CD4-positive, alpha-beta T cell (primary cell): ENCODE measurements at regions not wholly inside any gene's neighbourhood (a gene's known extent, or its start where the extent isn't known, plus 50 kb on each side); places are given as distances from the start of the nearest gene placed in this dataset.

Source experiments
- ATAC-seq: fragments of 200-7000 bp; cut with Tn5 transposase; one replicate; pipeline ENCODE4 v1.10.0; 2022; ENCODE audit warnings: mild to moderate bottlenecking; ENCODE audit not compliant: poor library complexity
- CTCF ChIA-PET: fragments of 350-600 bp; sonication (Branson Sonifier 250); formaldehyde crosslinking; loops from one replicate; lab custom pipeline; 2021; ENCODE audit warnings: antibody characterized with exemption, inconsistent platforms; lab: Charles Lee
- POLR2A ChIA-PET: fragments of 350-600 bp; sonication (Branson Sonifier 250); formaldehyde crosslinking; loops from one replicate; lab custom pipeline; 2021; ENCODE audit warnings: antibody characterized with exemption, inconsistent platforms; lab: Charles Lee
- DNase-seq, 14 experiments: peaks; one replicate each; pipeline ENCODE4 v3.0.0-alpha.2; 2013 to 2020; ENCODE audit warnings: mixed read lengths in 2 of 14
- H3K27ac ChIP-seq, 2 donors: one replicate each; pipeline versions ENCODE4 v1.5.1 to v1.7.0; 2013; ENCODE audit warnings: low read length in 2 of 2, low read depth in 1 of 2, mild to moderate bottlenecking in 1 of 2
- H3K27me3 ChIP-seq, 2 experiments: 1 replicate in 1 of 2; 2 replicates in 1 of 2; pipeline versions ENCODE4 v1.6.1 to v1.7.0; 2013; ENCODE audit warnings: low read length in 2 of 2, control low read depth in 1 of 2, mild to moderate bottlenecking in 1 of 2, moderate library complexity in 1 of 2; ENCODE audit not compliant: insufficient read depth in 2 of 2, control insufficient read depth in 1 of 2
- H3K36me3 ChIP-seq: one replicate; pipeline ENCODE4 v1.6.1; 2013; ENCODE audit warnings: low read length, control low read depth; ENCODE audit not compliant: insufficient read depth
- H3K4me1 ChIP-seq: one replicate; pipeline ENCODE4 v1.6.1; 2013; ENCODE audit warnings: low read length, control low read depth; ENCODE audit not compliant: insufficient read depth
- H3K4me3 ChIP-seq: one replicate; pipeline ENCODE4 v1.5.1; 2013; ENCODE audit warnings: mild to moderate bottlenecking, low read length, moderate library complexity
- H3K9me3 ChIP-seq, 2 experiments: 1 replicate in 1 of 2; 2 replicates in 1 of 2; pipeline versions ENCODE4 v1.6.1 to v1.7.0; 2013; ENCODE audit warnings: low read length in 2 of 2, mild to moderate bottlenecking in 2 of 2, control low read depth in 1 of 2, moderate library complexity in 1 of 2; ENCODE audit not compliant: control insufficient read depth in 1 of 2, insufficient read depth in 1 of 2
- H3K27ac Mint-ChIP-seq: one replicate; pipeline ENCODE4 v1.8.0; 2020; ENCODE audit warnings: mixed read lengths
- H3K27me3 Mint-ChIP-seq: one replicate; pipeline ENCODE4 v1.8.0; 2021; ENCODE audit warnings: mixed read lengths
- H3K36me3 Mint-ChIP-seq: one replicate; pipeline ENCODE4 v1.8.0; 2021; ENCODE audit warnings: low read depth, mixed read lengths
- H3K4me1 Mint-ChIP-seq: one replicate; pipeline ENCODE4 v1.8.0; 2021; ENCODE audit warnings: low read depth, mixed read lengths
- H3K4me3 Mint-ChIP-seq: one replicate; pipeline ENCODE4 v1.8.0; 2020; ENCODE audit warnings: mild to moderate bottlenecking, mixed read lengths
- H3K9me3 Mint-ChIP-seq: one replicate; pipeline ENCODE4 v1.8.0; 2020; ENCODE audit warnings: mixed read lengths
- intact Hi-C, 2 experiments: fragments of 100-400 bp; cut with DNase I in 1 of 2; cut with micrococcal nuclease in 1 of 2; formaldehyde crosslinking; loops; one replicate each; pipeline versions ENCODE4 v1.15.1 to v1.9.0; 2023 to 2025; cut with DNase I, micrococcal nuclease
- TF ChIP-seq, protein P1 (sequence below): fragments of 200-600 bp; IDR thresholded peaks from one replicate; pipeline ENCODE4 v1.8.0; 2022; ENCODE audit warnings: antibody characterized with exemption, mild to moderate bottlenecking

DNA sequence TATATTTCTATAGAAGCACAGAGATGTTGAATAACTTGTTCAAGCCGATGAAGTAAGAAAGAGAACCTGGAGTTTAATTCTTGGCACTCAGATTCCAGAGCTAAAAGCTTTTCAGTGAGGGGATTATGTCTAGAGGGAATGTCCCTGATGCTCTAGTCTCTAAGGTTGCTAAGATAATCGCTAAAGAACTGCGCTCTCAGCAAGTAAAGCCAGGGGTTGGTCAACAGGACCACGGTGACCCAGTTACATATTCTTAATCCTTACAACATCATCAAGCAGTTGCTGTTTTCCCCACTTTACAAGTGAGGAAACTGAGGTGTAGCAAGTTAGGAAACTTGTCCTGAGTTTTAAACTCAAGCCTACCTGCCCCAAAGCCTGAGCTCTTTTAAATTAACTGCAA lies 110.8 kb downstream of the DAD1 start:
- no peak overlapping the region for H3K27ac ChIP-seq
- no peaks in the 10 kb centered on the region for H3K4me1 Mint-ChIP-seq
- no peaks in the 10 kb centered on the region for H3K27me3 Mint-ChIP-seq
- no peaks in the 10 kb centered on the region for H3K27me3 ChIP-seq
- no peak for ATAC-seq
- no peak overlapping the region for H3K4me3 Mint-ChIP-seq
- no peaks in the 10 kb centered on the region for H3K36me3 ChIP-seq
- H3K4me3 ChIP-seq: peak overlapping the region; percentile 55
- no peak for DNase-seq
- no peaks in the 10 kb centered on the region for H3K9me3 ChIP-seq
- TF ChIP-seq, protein P1, sequence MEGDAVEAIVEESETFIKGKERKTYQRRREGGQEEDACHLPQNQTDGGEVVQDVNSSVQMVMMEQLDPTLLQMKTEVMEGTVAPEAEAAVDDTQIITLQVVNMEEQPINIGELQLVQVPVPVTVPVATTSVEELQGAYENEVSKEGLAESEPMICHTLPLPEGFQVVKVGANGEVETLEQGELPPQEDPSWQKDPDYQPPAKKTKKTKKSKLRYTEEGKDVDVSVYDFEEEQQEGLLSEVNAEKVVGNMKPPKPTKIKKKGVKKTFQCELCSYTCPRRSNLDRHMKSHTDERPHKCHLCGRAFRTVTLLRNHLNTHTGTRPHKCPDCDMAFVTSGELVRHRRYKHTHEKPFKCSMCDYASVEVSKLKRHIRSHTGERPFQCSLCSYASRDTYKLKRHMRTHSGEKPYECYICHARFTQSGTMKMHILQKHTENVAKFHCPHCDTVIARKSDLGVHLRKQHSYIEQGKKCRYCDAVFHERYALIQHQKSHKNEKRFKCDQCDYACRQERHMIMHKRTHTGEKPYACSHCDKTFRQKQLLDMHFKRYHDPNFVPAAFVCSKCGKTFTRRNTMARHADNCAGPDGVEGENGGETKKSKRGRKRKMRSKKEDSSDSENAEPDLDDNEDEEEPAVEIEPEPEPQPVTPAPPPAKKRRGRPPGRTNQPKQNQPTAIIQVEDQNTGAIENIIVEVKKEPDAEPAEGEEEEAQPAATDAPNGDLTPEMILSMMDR: no peak
- no peaks in the 10 kb centered on the region for H3K9me3 Mint-ChIP-seq
- intact Hi-C loops: no loop called here
- ChIA-PET CTCF (no interaction called here), POLR2A (interaction anchor here (1.5 kb wide), 1 partner anchor 78 kb away, joined by 4 read pairs; no protein-coding TSS in a partner anchor)
- peaks cover 12% of the 10 kb centered on the region for H3K36me3 Mint-ChIP-seq
- no peak overlapping the region for H3K27ac Mint-ChIP-seq
- H3K4me1 ChIP-seq: no peaks in the 10 kb centered on the region

DNA sequence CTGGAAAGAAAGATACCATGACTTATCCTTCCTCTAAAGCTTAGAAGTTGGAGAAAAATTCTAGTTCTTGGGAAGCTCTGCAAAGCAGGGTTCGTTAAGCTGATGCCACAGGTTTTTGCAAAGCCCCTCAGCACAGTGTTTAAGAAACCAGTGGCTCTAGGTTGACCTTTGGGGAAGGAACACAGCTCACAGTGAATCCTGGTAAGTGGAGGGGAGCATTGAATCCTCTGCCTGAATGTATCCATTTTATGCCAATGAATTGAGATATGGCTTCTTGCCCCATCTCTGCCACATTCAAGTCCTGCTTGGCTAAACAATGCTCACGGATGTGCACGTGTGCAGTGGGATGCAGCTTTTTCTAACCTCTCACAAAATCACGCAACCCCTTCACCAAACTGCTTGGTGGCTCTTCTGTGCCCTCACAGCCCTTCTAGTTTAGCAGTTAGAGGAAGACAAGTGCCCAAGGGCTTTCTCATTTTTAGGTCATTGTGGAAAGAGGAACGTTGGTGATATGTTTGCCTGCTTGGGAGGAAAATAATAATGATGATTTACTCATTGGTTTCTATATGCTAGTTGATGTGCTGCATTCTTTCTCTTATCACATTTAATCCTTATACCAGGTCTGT lies 111.3 kb downstream of the DAD1 start:
- peaks cover 12% of the 10 kb centered on the region for H3K36me3 Mint-ChIP-seq
- no peaks in the 10 kb centered on the region for H3K27me3 ChIP-seq
- H3K36me3 ChIP-seq: no peaks in the 10 kb centered on the region
- POLR2A ChIA-PET: no interaction called here
- H3K4me1 Mint-ChIP-seq: no peaks in the 10 kb centered on the region
- ATAC-seq (no peak), DNase-seq (no peak)
- peak overlapping the region; percentile 55 for H3K4me3 ChIP-seq
- no peaks in the 10 kb centered on the region for H3K9me3 ChIP-seq
- intact Hi-C loops: no loop called here
- no peaks in the 10 kb centered on the region for H3K27me3 Mint-ChIP-seq
- H3K4me3 Mint-ChIP-seq: peak overlapping the region; percentile 58
- H3K4me1 ChIP-seq: no peaks in the 10 kb centered on the region
- CTCF ChIA-PET: no interaction called here
- H3K27ac Mint-ChIP-seq: no peak overlapping the region
- TF ChIP-seq, protein P1: no peak
- no peaks in the 10 kb centered on the region for H3K9me3 Mint-ChIP-seq
- H3K27ac ChIP-seq: no peak overlapping the region

DNA sequence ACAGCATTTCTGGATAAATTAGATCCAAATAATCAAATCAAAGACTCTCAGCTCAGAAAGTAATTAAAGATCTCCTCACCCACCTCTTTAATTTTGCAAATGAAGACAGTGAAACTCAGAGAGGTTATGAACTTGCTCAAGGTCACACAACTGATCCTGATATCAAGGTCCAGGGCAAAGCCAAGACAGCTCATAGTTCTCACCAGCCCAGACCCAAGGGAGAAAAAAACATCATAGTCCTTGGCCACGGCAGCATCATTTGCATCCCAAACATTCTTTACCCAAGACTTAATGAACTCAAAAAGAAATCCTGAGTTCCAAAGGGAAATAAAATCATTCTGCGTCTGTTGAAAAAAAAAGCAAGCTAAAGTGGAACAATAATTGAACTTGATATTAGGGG lies 112.1 kb downstream of the DAD1 start:
- CTCF ChIA-PET: no interaction called here
- H3K27ac ChIP-seq: no peak overlapping the region
- POLR2A ChIA-PET: no interaction called here
- no peaks in the 10 kb centered on the region for H3K9me3 ChIP-seq
- Mint-ChIP-seq H3K4me3 (peak overlapping the region; percentile 34), H3K27ac (no peak overlapping the region), H3K36me3 (peaks cover 12% of the 10 kb centered on the region), H3K4me1 (no peaks in the 10 kb centered on the region), H3K9me3 (no peaks in the 10 kb centered on the region), H3K27me3 (no peaks in the 10 kb centered on the region)
- TF ChIP-seq, protein P1: no peak
- ATAC-seq (no peak), DNase-seq (no peak)
- intact Hi-C loops: no loop called here
- H3K4me1 ChIP-seq: no peaks in the 10 kb centered on the region
- H3K4me3 ChIP-seq: peak overlapping the region; percentile 55
- no peaks in the 10 kb centered on the region for H3K27me3 ChIP-seq
- H3K36me3 ChIP-seq: no peaks in the 10 kb centered on the region
